Trophoblast cell (in vitro differentiated cells and primary cell): ENCODE measurements at regions not wholly inside any gene's neighbourhood (a gene's known extent, or its start where the extent isn't known, plus 50 kb on each side); places are given as distances from the start of the nearest gene placed in this dataset.

Source experiments
- DNase-seq, 2 donors: peaks; one replicate each; pipeline ENCODE4 v3.0.0-alpha.2; 2016
- H2AFZ ChIP-seq: 2 replicates; pipeline ENCODE4 v1.6.1; 2013; ENCODE audit warnings: low read length, moderate library complexity, mild to moderate bottlenecking; ENCODE audit not compliant: insufficient read depth, poor library complexity
- H2AK5ac ChIP-seq: 2 replicates; pipeline ENCODE4 v1.6.1; 2013; ENCODE audit warnings: mild to moderate bottlenecking, low read length
- H2BK120ac ChIP-seq: 2 replicates; pipeline ENCODE4 v1.6.1; 2013; ENCODE audit warnings: low read length, mild to moderate bottlenecking, moderate library complexity; ENCODE audit not compliant: insufficient read depth, poor library complexity
- H2BK12ac ChIP-seq: 2 replicates; pipeline ENCODE4 v1.6.1; 2013; ENCODE audit warnings: mild to moderate bottlenecking, low read length, moderate library complexity
- H2BK5ac ChIP-seq: 2 replicates; pipeline ENCODE4 v1.6.1; 2013; ENCODE audit warnings: low read length, low read depth, moderate library complexity, mild to moderate bottlenecking; ENCODE audit not compliant: poor library complexity
- H3K14ac ChIP-seq: 2 replicates; pipeline ENCODE4 v1.6.1; 2013; ENCODE audit warnings: mild to moderate bottlenecking, low read length
- H3K18ac ChIP-seq: 2 replicates; pipeline ENCODE4 v1.6.1; 2013; ENCODE audit warnings: mild to moderate bottlenecking, low read length
- H3K23ac ChIP-seq: 2 replicates; pipeline ENCODE4 v1.6.1; 2013; ENCODE audit warnings: low read length
- H3K27ac ChIP-seq: 2 replicates; pipeline ENCODE4 v1.5.1; 2013; ENCODE audit warnings: low read depth, mild to moderate bottlenecking, inconsistent platforms, low read length, moderate library complexity
- H3K27me3 ChIP-seq: 2 replicates; pipeline ENCODE4 v1.6.1; 2013; ENCODE audit warnings: inconsistent platforms, mild to moderate bottlenecking, low read length, moderate library complexity; ENCODE audit not compliant: insufficient read depth
- H3K36me3 ChIP-seq, 2 experiments: 1 replicate in 1 of 2; 2 replicates in 1 of 2; pipeline ENCODE4 v1.6.1; 2013; ENCODE audit warnings: low read length in 2 of 2, mild to moderate bottlenecking in 2 of 2, moderate library complexity in 1 of 2; ENCODE audit not compliant: insufficient read depth in 2 of 2, control insufficient read depth in 1 of 2
- H3K4ac ChIP-seq: 2 replicates; pipeline ENCODE4 v1.6.1; 2013; ENCODE audit warnings: low read depth, mild to moderate bottlenecking, low read length, moderate library complexity
- H3K4me1 ChIP-seq, 2 experiments: 1 replicate in 1 of 2; 2 replicates in 1 of 2; pipeline ENCODE4 v1.6.1; 2013; ENCODE audit warnings: low read length in 2 of 2, mild to moderate bottlenecking in 2 of 2, moderate library complexity in 1 of 2; ENCODE audit not compliant: insufficient read depth in 2 of 2, control insufficient read depth in 1 of 2
- H3K4me2 ChIP-seq: 2 replicates; pipeline ENCODE4 v1.6.1; 2013; ENCODE audit warnings: inconsistent platforms, mild to moderate bottlenecking, low read length, moderate library complexity
- H3K4me3 ChIP-seq: 2 replicates; pipeline ENCODE4 v1.5.1; 2013; ENCODE audit warnings: mild to moderate bottlenecking, low read depth, low read length, inconsistent platforms
- H3K79me1 ChIP-seq: one replicate; pipeline ENCODE4 v1.6.1; 2013; ENCODE audit warnings: low read length
- H3K79me2 ChIP-seq: 2 replicates; pipeline ENCODE4 v1.6.1; 2013; ENCODE audit warnings: low read length, mild to moderate bottlenecking; ENCODE audit not compliant: control insufficient read depth, insufficient read depth, poor library complexity
- H3K9ac ChIP-seq: 2 replicates; pipeline ENCODE4 v1.6.1; 2013; ENCODE audit warnings: mild to moderate bottlenecking, low read length
- H3K9me3 ChIP-seq: 2 replicates; pipeline ENCODE4 v1.6.1; 2013; ENCODE audit warnings: low read depth, mild to moderate bottlenecking, control low read depth, inconsistent platforms, low read length; ENCODE audit not compliant: insufficient read depth
- H4K12ac ChIP-seq: 2 replicates; pipeline ENCODE4 v1.6.1; 2013; ENCODE audit warnings: low read depth, mild to moderate bottlenecking, low read length, moderate library complexity
- H4K8ac ChIP-seq: 2 replicates; pipeline ENCODE4 v1.6.1; 2013; ENCODE audit warnings: low read depth, mild to moderate bottlenecking, low read length, moderate library complexity
- H4K91ac ChIP-seq: one replicate; pipeline ENCODE4 v1.6.1; 2013; ENCODE audit warnings: low read depth, mild to moderate bottlenecking, low read length, moderate library complexity
- WGBS: extraction: QIAGEN DNeasy Blood & Tissue Kit; methylation state at CpG from one replicate; pipeline ENCODE4 v1.1.7; 2013; ENCODE audit warnings: missing lambda C conversion rate; ENCODE audit not compliant: insufficient read length, insufficient coverage; ENCODE audit errors: extremely low coverage; 5-methylcytosine and 5-hydroxymethylcytosine counted together

GRCh38 chr12:126534942-126535341 lies 1469.7 kb downstream of the AACS start:
- no peaks in the 10 kb centered on the region for H3K9me3 ChIP-seq
- no peak overlapping the region for H2BK12ac ChIP-seq
- no peak overlapping the region for H3K4me2 ChIP-seq
- H3K4ac ChIP-seq: no peak overlapping the region
- H2AK5ac ChIP-seq: no peak overlapping the region
- H2BK120ac ChIP-seq: no peak overlapping the region
- no CpG with 5 or more reads among the region's 1 CpG for WGBS
- no peaks in the 10 kb centered on the region for H3K36me3 ChIP-seq
- no peak overlapping the region for H2BK5ac ChIP-seq
- no peak overlapping the region for H3K27ac ChIP-seq
- no peak overlapping the region for H3K9ac ChIP-seq
- H3K4me3 ChIP-seq: no peak overlapping the region
- no peak for DNase-seq
- no peaks in the 10 kb centered on the region for H3K79me1 ChIP-seq
- H4K12ac ChIP-seq: no peak overlapping the region
- H3K18ac ChIP-seq: no peak overlapping the region
- no peak overlapping the region for H3K23ac ChIP-seq
- no peak overlapping the region for H4K8ac ChIP-seq
- no peaks in the 10 kb centered on the region for H3K79me2 ChIP-seq
- no peak overlapping the region for H3K14ac ChIP-seq
- no peak overlapping the region for H4K91ac ChIP-seq
- no peak overlapping the region for H2AFZ ChIP-seq
- H3K4me1 ChIP-seq: no peaks in the 10 kb centered on the region
- no peaks in the 10 kb centered on the region for H3K27me3 ChIP-seq

GRCh38 chr12:126535971-126536370 lies 1470.7 kb downstream of the AACS start:
- H3K27ac ChIP-seq: no peak overlapping the region
- H3K79me1 ChIP-seq: no peaks in the 10 kb centered on the region
- no peak overlapping the region for H3K18ac ChIP-seq
- H4K91ac ChIP-seq: no peak overlapping the region
- H4K8ac ChIP-seq: no peak overlapping the region
- H3K4ac ChIP-seq: no peak overlapping the region
- H3K9ac ChIP-seq: no peak overlapping the region
- H2BK120ac ChIP-seq: no peak overlapping the region
- no peaks in the 10 kb centered on the region for H3K4me1 ChIP-seq
- no peak overlapping the region for H3K23ac ChIP-seq
- no peaks in the 10 kb centered on the region for H3K9me3 ChIP-seq
- H3K4me3 ChIP-seq: no peak overlapping the region
- H3K27me3 ChIP-seq: no peaks in the 10 kb centered on the region
- no peak overlapping the region for H3K4me2 ChIP-seq
- H2AFZ ChIP-seq: no peak overlapping the region
- H2AK5ac ChIP-seq: no peak overlapping the region
- no peak overlapping the region for H4K12ac ChIP-seq
- H2BK5ac ChIP-seq: no peak overlapping the region
- no peaks in the 10 kb centered on the region for H3K36me3 ChIP-seq
- WGBS: no CpG with 5 or more reads among the region's 4 CpGs
- no peak overlapping the region for H2BK12ac ChIP-seq
- no peak overlapping the region for H3K14ac ChIP-seq
- no peak for DNase-seq
- no peaks in the 10 kb centered on the region for H3K79me2 ChIP-seq

DNA sequence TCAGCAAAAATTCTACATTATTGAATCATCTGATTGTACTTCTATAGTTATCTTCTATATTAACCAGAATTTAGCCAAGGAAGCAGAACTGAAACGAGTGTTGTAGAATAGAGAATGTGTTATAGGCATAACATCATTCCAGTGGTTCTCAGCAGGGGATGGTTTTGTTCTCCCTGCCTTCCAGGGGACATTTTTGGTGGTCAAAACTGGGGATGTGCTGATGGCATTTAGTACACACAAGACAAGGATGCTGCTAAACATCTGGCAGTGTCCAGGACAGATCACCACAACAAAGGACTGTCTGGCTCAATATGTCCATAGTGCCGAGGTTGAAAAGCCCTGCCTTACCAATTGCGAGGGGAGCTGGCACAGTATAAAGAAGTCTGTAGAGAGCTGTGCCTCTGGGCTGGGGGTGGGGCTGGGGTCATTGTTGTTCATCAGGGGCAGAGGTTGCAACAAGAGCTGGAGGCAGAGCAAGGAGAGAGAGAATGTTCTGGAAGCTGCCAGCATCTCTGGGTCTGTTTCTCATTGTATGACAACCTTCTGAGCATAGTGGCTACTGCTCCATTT lies 1472.8 kb downstream of the AACS start:
- H3K36me3 ChIP-seq: no peaks in the 10 kb centered on the region
- no peak for DNase-seq
- H4K8ac ChIP-seq: no peak overlapping the region
- no peak overlapping the region for H2BK12ac ChIP-seq
- H2BK5ac ChIP-seq: no peak overlapping the region
- H3K27me3 ChIP-seq: no peaks in the 10 kb centered on the region
- H3K79me1 ChIP-seq: no peaks in the 10 kb centered on the region
- no peak overlapping the region for H2BK120ac ChIP-seq
- H3K4ac ChIP-seq: no peak overlapping the region
- H3K4me2 ChIP-seq: no peak overlapping the region
- H4K91ac ChIP-seq: no peak overlapping the region
- no peak overlapping the region for H3K9ac ChIP-seq
- H2AFZ ChIP-seq: no peak overlapping the region
- no peak overlapping the region for H3K27ac ChIP-seq
- WGBS: no CpG with 5 or more reads among the region's 3 CpGs
- no peaks in the 10 kb centered on the region for H3K79me2 ChIP-seq
- no peak overlapping the region for H3K23ac ChIP-seq
- H3K4me3 ChIP-seq: no peak overlapping the region
- no peak overlapping the region for H3K14ac ChIP-seq
- H2AK5ac ChIP-seq: no peak overlapping the region
- H4K12ac ChIP-seq: no peak overlapping the region
- no peaks in the 10 kb centered on the region for H3K4me1 ChIP-seq
- H3K9me3 ChIP-seq: no peaks in the 10 kb centered on the region
- H3K18ac ChIP-seq: no peak overlapping the region

GRCh38 chr12:126538888-126539287 lies 1473.7 kb downstream of the AACS start:
- no peak overlapping the region for H3K4me3 ChIP-seq
- H3K27me3 ChIP-seq: no peaks in the 10 kb centered on the region
- H4K8ac ChIP-seq: no peak overlapping the region
- H3K4me1 ChIP-seq: no peaks in the 10 kb centered on the region
- no peaks in the 10 kb centered on the region for H3K9me3 ChIP-seq
- no peak for DNase-seq
- no peak overlapping the region for H4K91ac ChIP-seq
- no peak overlapping the region for H3K27ac ChIP-seq
- H3K36me3 ChIP-seq: no peaks in the 10 kb centered on the region
- H3K79me1 ChIP-seq: no peaks in the 10 kb centered on the region
- no peak overlapping the region for H2AFZ ChIP-seq
- no peak overlapping the region for H3K23ac ChIP-seq
- H3K79me2 ChIP-seq: no peaks in the 10 kb centered on the region
- no peak overlapping the region for H2BK5ac ChIP-seq
- H2BK12ac ChIP-seq: no peak overlapping the region
- no peak overlapping the region for H2AK5ac ChIP-seq
- H2BK120ac ChIP-seq: no peak overlapping the region
- no peak overlapping the region for H3K9ac ChIP-seq
- no peak overlapping the region for H3K4ac ChIP-seq
- WGBS: no CpG with 5 or more reads among the region's 2 CpGs
- no peak overlapping the region for H3K14ac ChIP-seq
- no peak overlapping the region for H3K4me2 ChIP-seq
- no peak overlapping the region for H4K12ac ChIP-seq
- H3K18ac ChIP-seq: no peak overlapping the region
